ENCODE measurements at regions not wholly inside any gene's neighbourhood (a gene's known extent, or its start where the extent isn't known, plus 50 kb on each side); places are given as distances from the start of the nearest gene placed in this dataset.

GRCh38 chr13:38044067-38044466 is 174.5 kb upstream of the TRPC4 start:
- TF ChIP-seq CTCF (IDR thresholded peaks at IDR 0.05) = no peak
- TF ChIP-seq ZFX (IDR thresholded peaks at IDR 0.05; ENCODE audit: borderline replicate concordance) = no peak

Data from 22Rv1 (cell line).